Myocyte (in vitro differentiated cells): ENCODE measurements at regions not wholly inside any gene's neighbourhood (a gene's known extent, or its start where the extent isn't known, plus 50 kb on each side); places are given as distances from the start of the nearest gene placed in this dataset.
"Not testable (repeated sequence)": the region's sequence is repeated elsewhere in the genome, so short reads cannot be mapped to it uniquely, and the experiment has no call there.

Experiments used
- DNase-seq: peaks from one replicate; pipeline ENCODE4 v3.0.0-alpha.2; 2012; ENCODE audit warnings: low read depth

GRCh38 chr1:244758708-244759107 is 76.8 kb upstream of the COX20 start:
- no peak for DNase-seq

DNA sequence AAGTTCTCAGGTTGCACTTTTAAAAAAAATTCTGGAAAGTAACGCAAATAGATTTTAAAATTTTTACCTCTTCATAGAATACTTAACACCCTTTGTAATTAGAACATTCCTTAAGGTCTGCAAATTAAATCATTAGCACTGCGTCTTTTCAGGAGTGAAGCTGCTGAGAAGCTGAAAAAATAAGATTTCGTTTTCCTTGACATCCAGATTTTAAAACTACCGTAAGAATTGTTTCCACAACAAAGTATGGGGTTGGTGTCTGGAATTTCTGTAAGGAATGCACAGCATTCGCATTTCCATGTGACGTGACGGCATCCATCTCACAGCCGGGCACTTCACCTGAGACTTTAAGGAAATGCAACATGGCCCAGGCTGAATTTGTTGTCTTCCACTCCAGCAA is 76.3 kb upstream of the COX20 start:
- no peak for DNase-seq

- no peak for DNase-seq
Measured at GRCh38 chr1:244760471-244760870, 75.0 kb upstream of the COX20 start.

DNA sequence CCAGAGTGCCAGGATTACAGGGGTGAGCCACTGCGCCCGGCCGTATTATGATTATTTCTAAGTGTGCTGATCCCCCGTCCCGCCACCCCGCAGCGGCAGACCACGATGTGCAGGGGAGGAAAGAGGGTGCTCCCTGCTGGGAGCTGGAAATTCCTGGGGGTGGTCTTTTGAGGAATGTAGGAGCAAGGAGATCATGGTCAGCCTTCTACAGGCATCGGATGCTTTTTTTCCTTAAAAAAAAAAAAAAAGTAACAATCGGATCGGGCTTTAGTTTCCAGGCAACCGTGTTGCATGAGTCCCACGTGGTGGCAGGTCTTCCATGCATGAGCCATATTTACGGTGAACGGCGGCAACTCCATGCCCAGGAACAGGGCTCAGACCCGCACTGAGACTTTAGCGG is 74.2 kb upstream of the COX20 start:
- DNase-seq: no peak

- no peak for DNase-seq
Measured at GRCh38 chr1:244762629-244763028, 72.8 kb upstream of the COX20 start.

DNA sequence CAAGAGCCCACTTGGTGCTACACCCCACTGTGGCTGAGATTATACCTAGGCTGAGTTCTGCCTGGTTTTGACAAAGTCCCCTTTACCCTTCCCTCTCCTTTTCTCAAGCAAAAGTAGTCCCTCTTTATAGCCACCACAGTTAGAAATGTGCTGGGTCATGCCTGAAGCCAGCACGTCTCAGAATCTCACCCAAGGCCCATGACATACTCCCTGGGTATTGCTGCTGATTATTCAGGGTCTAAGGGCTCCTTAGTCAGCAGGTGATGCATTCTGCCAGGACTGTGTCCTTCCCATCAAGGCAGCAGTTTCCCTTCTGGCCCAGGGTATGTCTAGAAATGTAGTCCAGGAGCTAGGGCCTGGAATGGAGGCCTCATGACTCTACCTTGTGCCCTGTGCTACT is 67.3 kb upstream of the COX20 start:
- no peak for DNase-seq

GRCh38 chr1:244768804-244769203 is 66.7 kb upstream of the COX20 start:
- no peak for DNase-seq

GRCh38 chr1:244770556-244770955 is 64.9 kb upstream of the COX20 start:
- peak; percentile 59 for DNase-seq

DNA sequence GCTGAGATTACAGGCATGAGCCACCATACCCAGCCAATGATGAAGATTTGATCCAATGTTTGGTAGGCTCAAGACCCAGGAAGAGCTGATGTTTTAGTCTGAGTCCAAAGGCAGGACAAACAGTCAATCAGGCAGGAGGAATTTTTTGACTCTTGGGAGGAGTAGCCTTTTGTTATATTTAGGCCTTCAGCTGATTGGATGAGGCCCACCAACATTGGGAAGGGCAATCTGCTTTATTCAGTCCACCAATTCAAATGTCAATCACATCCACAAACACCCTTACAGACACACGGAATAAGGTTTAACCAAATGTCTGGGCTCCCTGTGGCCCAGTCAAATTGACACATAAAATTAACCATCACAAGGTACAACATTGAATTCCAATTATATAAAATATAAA is 61.9 kb upstream of the COX20 start:
- no peak for DNase-seq

GRCh38 chr1:244776783-244777182 is 58.7 kb upstream of the COX20 start:
- not testable (repeated sequence) for DNase-seq

DNA sequence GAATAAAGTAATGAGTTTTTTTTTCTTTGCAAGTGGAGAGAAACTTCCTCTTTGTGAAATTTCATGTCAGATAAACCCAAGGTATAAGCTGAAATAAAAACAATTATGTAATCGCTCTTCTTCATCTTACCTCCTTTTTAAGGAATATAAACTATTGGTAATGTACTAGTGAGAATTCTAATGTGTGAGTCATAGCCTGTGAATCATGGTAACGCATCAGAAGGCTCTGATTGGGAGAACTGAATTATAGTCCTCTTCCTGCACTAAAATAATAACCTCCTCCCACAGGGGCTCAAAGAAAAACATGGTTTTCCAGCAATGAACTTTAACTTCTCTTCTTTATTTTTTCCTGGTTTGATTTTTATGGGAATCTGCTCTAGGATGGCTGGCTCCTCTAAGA is 57.1 kb upstream of the COX20 start:
- peak; percentile 40 for DNase-seq

- DNase-seq: no peak
Measured at GRCh38 chr1:244779410-244779809, 56.0 kb upstream of the COX20 start.

DNA sequence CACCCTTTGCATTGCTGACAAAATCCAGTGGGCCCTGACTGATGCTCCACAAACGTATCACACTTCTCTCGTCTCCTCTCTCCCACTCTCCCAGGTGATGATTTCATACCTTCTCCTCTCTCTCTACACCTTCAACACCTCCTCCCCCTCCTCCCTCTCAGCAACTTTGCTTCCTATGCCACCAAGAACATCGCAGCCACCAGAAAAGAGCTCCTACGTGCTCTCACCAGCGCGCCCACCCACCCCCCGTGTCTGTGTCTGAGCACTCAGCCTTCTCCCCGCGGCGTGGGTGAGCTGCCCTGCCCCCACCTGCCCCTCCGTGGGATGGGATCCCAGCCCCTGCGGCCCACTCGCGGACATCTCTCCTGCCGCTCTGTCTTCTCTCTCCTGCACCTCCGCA is 55.1 kb upstream of the COX20 start:
- DNase-seq: no peak

DNA sequence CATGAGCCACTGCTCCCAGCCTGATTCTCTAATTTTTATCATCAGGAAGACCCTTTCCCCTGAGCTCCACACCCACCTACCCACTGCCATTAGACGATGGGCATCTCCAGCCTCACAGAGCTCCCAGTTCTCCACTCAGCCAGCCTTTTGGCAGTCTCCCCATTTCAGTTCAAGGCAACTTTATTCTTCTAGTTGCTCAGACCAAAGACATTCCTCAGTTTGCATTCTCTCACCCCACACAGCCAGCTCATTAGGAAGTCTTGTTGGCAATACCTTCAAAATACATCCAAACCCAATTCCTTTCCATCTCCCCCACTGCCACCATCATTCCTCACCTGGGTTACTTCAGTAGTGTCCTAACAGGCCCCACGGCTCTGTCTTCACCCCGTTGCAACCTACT is 53.4 kb upstream of the COX20 start:
- DNase-seq: no peak

GRCh38 chr1:244783138-244783537 is 52.3 kb upstream of the COX20 start:
- no peak for DNase-seq
